ENCODE measurements at regions not wholly inside any gene's neighbourhood (a gene's known extent, or its start where the extent isn't known, plus 50 kb on each side); places are given as distances from the start of the nearest gene placed in this dataset.
"Not testable (repeated sequence)": the region's sequence is repeated elsewhere in the genome, so short reads cannot be mapped to it uniquely, and the experiment has no call there.

DNA sequence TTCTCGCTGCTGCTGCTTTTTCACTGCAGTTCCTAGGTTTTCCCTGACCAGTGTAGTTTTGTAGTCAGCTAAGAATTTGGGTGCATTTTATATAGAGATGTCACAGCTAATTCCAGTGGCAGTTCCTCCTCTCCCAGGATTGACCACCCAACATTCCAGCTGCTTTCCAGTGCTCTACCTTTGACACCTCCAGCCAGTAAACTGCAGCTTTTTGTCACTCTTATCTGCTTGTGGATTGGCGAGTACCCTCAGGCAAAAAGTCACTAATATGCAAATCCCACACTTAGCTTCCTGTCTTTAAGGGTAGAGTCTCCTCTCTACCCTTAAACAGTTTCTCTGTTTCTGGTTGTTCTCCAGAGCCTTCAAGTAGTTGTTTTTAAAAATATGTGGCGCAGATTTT lies 146.9 kb upstream of the KCNG1 start:
- Histone ChIP-seq H3K4me3 (ENCODE audit: low read length) (peak overlapping the region; percentile 39), H3K9ac (ENCODE audit: extremely low read depth, low read length, poor library complexity, severe bottlenecking) (no peak overlapping the region), H3K9me3 (ENCODE audit: control insufficient read depth, low read length) (peaks cover 13% of the 10 kb centered on the region), H3K4me1 (ENCODE audit: control insufficient read depth, insufficient read depth, low read length) (no peaks in the 10 kb centered on the region), H3K27ac (ENCODE audit: low read depth, low read length) (no peak overlapping the region), H3K27me3 (ENCODE audit: control insufficient read depth, insufficient read depth, low read length, poor library complexity, severe bottlenecking) (no peaks in the 10 kb centered on the region), H3K36me3 (ENCODE audit: control insufficient read depth, insufficient read depth, low read length) (no peaks in the 10 kb centered on the region)
- WGBS, 2 experiments (ENCODE audit: insufficient coverage in 1 of 2, insufficient read length in 1 of 2): 81 to 100% methylated on average over 1 to 2 of the region's 3 CpGs
- Mint-ChIP-seq H3K27ac (no peak overlapping the region), H3K27me3 (ENCODE audit: insufficient read depth) (no peaks in the 10 kb centered on the region), H3K4me1 (peaks cover 8% of the 10 kb centered on the region), H3K9me3 (peaks cover 8% of the 10 kb centered on the region), H3K36me3 (ENCODE audit: low read depth) (no peaks in the 10 kb centered on the region), H3K4me3 (no peak overlapping the region)
- DNase-seq: peak; percentile 68
- TF ChIP-seq, protein P1, sequence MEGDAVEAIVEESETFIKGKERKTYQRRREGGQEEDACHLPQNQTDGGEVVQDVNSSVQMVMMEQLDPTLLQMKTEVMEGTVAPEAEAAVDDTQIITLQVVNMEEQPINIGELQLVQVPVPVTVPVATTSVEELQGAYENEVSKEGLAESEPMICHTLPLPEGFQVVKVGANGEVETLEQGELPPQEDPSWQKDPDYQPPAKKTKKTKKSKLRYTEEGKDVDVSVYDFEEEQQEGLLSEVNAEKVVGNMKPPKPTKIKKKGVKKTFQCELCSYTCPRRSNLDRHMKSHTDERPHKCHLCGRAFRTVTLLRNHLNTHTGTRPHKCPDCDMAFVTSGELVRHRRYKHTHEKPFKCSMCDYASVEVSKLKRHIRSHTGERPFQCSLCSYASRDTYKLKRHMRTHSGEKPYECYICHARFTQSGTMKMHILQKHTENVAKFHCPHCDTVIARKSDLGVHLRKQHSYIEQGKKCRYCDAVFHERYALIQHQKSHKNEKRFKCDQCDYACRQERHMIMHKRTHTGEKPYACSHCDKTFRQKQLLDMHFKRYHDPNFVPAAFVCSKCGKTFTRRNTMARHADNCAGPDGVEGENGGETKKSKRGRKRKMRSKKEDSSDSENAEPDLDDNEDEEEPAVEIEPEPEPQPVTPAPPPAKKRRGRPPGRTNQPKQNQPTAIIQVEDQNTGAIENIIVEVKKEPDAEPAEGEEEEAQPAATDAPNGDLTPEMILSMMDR (conservative IDR thresholded peaks at IDR 0.05): no peak

DNA sequence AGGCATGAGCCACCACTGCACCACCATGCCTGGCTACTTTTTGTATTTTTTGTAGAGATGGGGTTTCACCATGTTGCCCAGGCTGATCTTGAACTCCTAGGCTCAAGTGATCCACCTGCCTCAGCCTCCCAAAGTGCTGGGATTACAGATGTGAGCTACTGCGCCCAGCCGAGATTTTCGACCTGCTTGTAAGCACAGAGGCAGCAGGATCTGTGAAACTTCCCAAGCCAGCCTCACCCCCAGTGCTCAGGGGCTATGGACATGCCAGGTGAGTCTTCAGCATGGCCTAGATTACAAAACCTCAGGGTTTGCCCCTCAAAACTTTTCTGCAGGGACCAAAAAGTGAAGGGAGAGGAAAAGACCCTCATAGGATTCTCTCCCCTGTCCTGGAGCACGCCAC lies 145.0 kb upstream of the KCNG1 start:
- WGBS, 2 experiments (ENCODE audit: insufficient coverage in 1 of 2, insufficient read length in 1 of 2): 85 to 98% methylated on average over 4 of the region's 4 CpGs
- not testable (repeated sequence) for H3K4me3 ChIP-seq (ENCODE audit: low read length); DNase-seq; H3K4me1 Mint-ChIP-seq; H3K4me3 Mint-ChIP-seq; H3K27me3 Mint-ChIP-seq (ENCODE audit: insufficient read depth); H3K36me3 Mint-ChIP-seq (ENCODE audit: low read depth); H3K36me3 ChIP-seq (ENCODE audit: control insufficient read depth, insufficient read depth, low read length); H3K27ac Mint-ChIP-seq; H3K9me3 Mint-ChIP-seq; H3K9ac ChIP-seq (ENCODE audit: extremely low read depth, low read length, poor library complexity, severe bottlenecking); H3K9me3 ChIP-seq (ENCODE audit: control insufficient read depth, low read length); H3K27me3 ChIP-seq (ENCODE audit: control insufficient read depth, insufficient read depth, low read length, poor library complexity, severe bottlenecking); H3K27ac ChIP-seq (ENCODE audit: low read depth, low read length); H3K4me1 ChIP-seq (ENCODE audit: control insufficient read depth, insufficient read depth, low read length)

DNA sequence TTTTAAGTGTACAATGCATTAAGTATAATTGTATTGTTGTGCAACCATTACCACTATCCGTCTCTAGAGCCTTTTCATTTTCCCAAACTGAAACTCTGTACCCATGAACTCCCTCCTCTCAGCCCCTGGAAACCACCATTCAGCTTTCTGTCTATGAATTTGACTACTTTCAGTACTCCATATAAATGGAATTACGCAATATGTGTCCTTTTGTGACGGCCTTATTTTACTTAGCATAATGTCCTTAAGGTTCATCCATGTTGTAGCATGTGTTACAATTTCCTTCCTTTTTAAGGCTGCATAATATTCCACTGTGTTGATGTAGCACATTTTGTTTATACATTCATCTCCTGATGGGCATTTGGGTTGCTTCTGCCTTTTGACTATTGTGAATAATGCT lies 143.6 kb upstream of the KCNG1 start:
- Mint-ChIP-seq H3K4me1 (peaks cover 6% of the 10 kb centered on the region), H3K27ac (no peak overlapping the region), H3K9me3 (peaks cover 3% of the 10 kb centered on the region), H3K4me3 (no peak overlapping the region), H3K36me3 (ENCODE audit: low read depth) (no peaks in the 10 kb centered on the region), H3K27me3 (ENCODE audit: insufficient read depth) (no peaks in the 10 kb centered on the region)
- Histone ChIP-seq H3K27ac (ENCODE audit: low read depth, low read length) (no peak overlapping the region), H3K27me3 (ENCODE audit: control insufficient read depth, insufficient read depth, low read length, poor library complexity, severe bottlenecking) (no peaks in the 10 kb centered on the region), H3K9me3 (ENCODE audit: control insufficient read depth, low read length) (peaks cover 8% of the 10 kb centered on the region), H3K9ac (ENCODE audit: extremely low read depth, low read length, poor library complexity, severe bottlenecking) (no peak overlapping the region), H3K4me1 (ENCODE audit: control insufficient read depth, insufficient read depth, low read length) (no peaks in the 10 kb centered on the region), H3K4me3 (ENCODE audit: low read length) (no peak overlapping the region), H3K36me3 (ENCODE audit: control insufficient read depth, insufficient read depth, low read length) (no peaks in the 10 kb centered on the region)
- DNase-seq: no peak
- 91 to 96% methylated on average over 2 to 3 of the region's 3 CpGs for WGBS, 2 experiments (ENCODE audit: insufficient coverage in 1 of 2, insufficient read length in 1 of 2)
- TF ChIP-seq, protein P1 (conservative IDR thresholded peaks at IDR 0.05): no peak

DNA sequence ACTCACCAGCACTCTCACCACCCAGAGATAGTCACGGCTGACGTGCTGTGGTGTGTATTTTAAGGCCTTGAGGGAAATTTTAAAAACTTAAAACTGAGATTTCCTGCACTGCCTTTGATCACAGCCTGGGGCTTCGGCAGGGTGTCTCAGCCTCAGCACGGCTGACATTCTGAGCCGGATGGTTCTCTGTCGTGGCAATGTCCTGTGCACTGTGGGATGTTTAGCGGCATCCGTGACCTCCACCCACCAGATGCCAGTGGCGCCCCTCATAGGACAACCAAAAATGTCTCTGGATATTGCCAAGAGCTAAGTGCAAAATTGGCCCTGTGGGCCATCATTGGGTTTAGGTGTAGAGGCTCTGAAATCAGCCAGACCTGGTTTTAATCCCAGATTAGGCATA lies 142.2 kb upstream of the KCNG1 start:
- Histone ChIP-seq H3K36me3 (ENCODE audit: control insufficient read depth, insufficient read depth, low read length) (no peaks in the 10 kb centered on the region), H3K9ac (ENCODE audit: extremely low read depth, low read length, poor library complexity, severe bottlenecking) (no peak overlapping the region), H3K27me3 (ENCODE audit: control insufficient read depth, insufficient read depth, low read length, poor library complexity, severe bottlenecking) (no peaks in the 10 kb centered on the region), H3K4me1 (ENCODE audit: control insufficient read depth, insufficient read depth, low read length) (peaks cover 2% of the 10 kb centered on the region), H3K27ac (ENCODE audit: low read depth, low read length) (no peak overlapping the region), H3K4me3 (ENCODE audit: low read length) (no peak overlapping the region), H3K9me3 (ENCODE audit: control insufficient read depth, low read length) (peaks cover 8% of the 10 kb centered on the region)
- WGBS, 2 experiments (ENCODE audit: insufficient coverage in 1 of 2, insufficient read length in 1 of 2): 88 to 93% methylated on average over 7 to 9 of the region's 9 CpGs
- TF ChIP-seq, protein P1 (conservative IDR thresholded peaks at IDR 0.05): no peak
- peaks cover 6% of the 10 kb centered on the region for H3K4me1 Mint-ChIP-seq
- H3K9me3 Mint-ChIP-seq: peaks cover 3% of the 10 kb centered on the region
- H3K4me3 Mint-ChIP-seq: no peak overlapping the region
- no peak overlapping the region for H3K27ac Mint-ChIP-seq
- no peaks in the 10 kb centered on the region for H3K36me3 Mint-ChIP-seq (ENCODE audit: low read depth)
- H3K27me3 Mint-ChIP-seq (ENCODE audit: insufficient read depth): no peaks in the 10 kb centered on the region
- no peak for DNase-seq

Measured in endodermal cell (in vitro differentiated cells).